ENCODE measurements at regions not wholly inside any gene's neighbourhood (a gene's known extent, or its start where the extent isn't known, plus 50 kb on each side); places are given as distances from the start of the nearest gene placed in this dataset.
"Not testable (repeated sequence)": the region's sequence is repeated elsewhere in the genome, so short reads cannot be mapped to it uniquely, and the experiment has no call there.

- peak; percentile 25 for DNase-seq
Observed at GRCh38 chr6:80605165-80605989, 498.9 kb downstream of the BCKDHB start.

GRCh38 chr6:80603679-80604078 is 497.2 kb downstream of the BCKDHB start:
- no peak for DNase-seq

GRCh38 chr6:80594461-80594860 is 488.0 kb downstream of the BCKDHB start:
- DNase-seq = no peak

GRCh38 chr6:80592436-80592835 is 486.0 kb downstream of the BCKDHB start:
- DNase-seq = no peak

- no peak for DNase-seq
Observed at GRCh38 chr6:80586242-80586641, 479.8 kb downstream of the BCKDHB start.

GRCh38 chr6:80579391-80580023 is 473.0 kb downstream of the BCKDHB start:
- no peak for DNase-seq

GRCh38 chr6:80573320-80573719 is 466.8 kb downstream of the BCKDHB start:
- not testable (repeated sequence) for DNase-seq

- DNase-seq = no peak
Observed at GRCh38 chr6:80566361-80566760, 459.9 kb downstream of the BCKDHB start.

GRCh38 chr6:80553071-80553740 is 446.7 kb downstream of the BCKDHB start:
- DNase-seq = no peak

- no peak for DNase-seq
Observed at GRCh38 chr6:80550748-80551147, 444.3 kb downstream of the BCKDHB start.

- DNase-seq = no peak
Observed at GRCh38 chr6:80550281-80550680, 443.8 kb downstream of the BCKDHB start.

GRCh38 chr6:80548532-80548931 is 442.1 kb downstream of the BCKDHB start:
- DNase-seq = no peak

GRCh38 chr6:80547827-80548226 is 441.4 kb downstream of the BCKDHB start:
- DNase-seq = no peak

- DNase-seq = peak; percentile 17
Observed at GRCh38 chr6:80544976-80545722, 438.7 kb downstream of the BCKDHB start.

GRCh38 chr6:80544555-80544954 is 438.1 kb downstream of the BCKDHB start:
- no peak for DNase-seq

- DNase-seq = no peak
Observed at GRCh38 chr6:80543598-80544222, 437.2 kb downstream of the BCKDHB start.

- no peak for DNase-seq
Observed at GRCh38 chr6:80543151-80543550, 436.7 kb downstream of the BCKDHB start.

- no peak for DNase-seq
Observed at GRCh38 chr6:80541886-80542285, 435.4 kb downstream of the BCKDHB start.

- DNase-seq = peak; percentile 59
Observed at GRCh38 chr6:80541181-80541580, 434.7 kb downstream of the BCKDHB start.

- no peak for DNase-seq
Observed at GRCh38 chr6:80540700-80541099, 434.2 kb downstream of the BCKDHB start.

- DNase-seq = no peak
Observed at GRCh38 chr6:80537118-80537972, 430.9 kb downstream of the BCKDHB start.

Measured in activated CD4-positive, alpha-beta T cell treated with anti-CD3 and anti-CD28 coated beads, Interleukin-2, Interleukin-6, amounts not matched to agents 100 ng/mL and 50 ng/mL, durations not matched to agents 16 hours and 8 hours (primary cell).